ENCODE measurements at regions not wholly inside any gene's neighbourhood (a gene's known extent, or its start where the extent isn't known, plus 50 kb on each side); places are given as distances from the start of the nearest gene placed in this dataset.
"Not testable (repeated sequence)": the region's sequence is repeated elsewhere in the genome, so short reads cannot be mapped to it uniquely, and the experiment has no call there.

DNA sequence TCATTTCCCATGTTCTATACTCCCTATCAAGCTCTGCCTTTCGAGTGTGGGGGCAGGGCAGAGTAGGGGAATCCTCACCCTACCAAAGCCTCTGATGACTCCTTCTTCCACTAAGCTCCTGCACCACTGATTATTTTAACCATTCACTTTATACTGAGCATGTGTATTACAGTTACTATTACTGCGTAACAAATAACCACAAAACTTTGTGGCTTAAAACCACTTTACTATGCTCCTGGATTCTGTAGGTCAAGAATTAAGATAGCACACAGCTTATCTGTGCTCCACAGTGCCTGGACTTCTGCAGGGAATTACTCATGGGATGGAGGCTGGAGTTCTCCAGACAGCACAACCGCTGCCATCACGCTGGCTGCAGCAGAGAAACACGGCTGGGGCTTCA is 117.4 kb upstream of the DNAJC10 start:
- peaks cover 17% of the 10 kb centered on the region for H3K4me1 Mint-ChIP-seq
- peaks cover 2% of the 10 kb centered on the region for H3K27me3 Mint-ChIP-seq (ENCODE audit: low read depth)
- H3K27ac Mint-ChIP-seq: no peak overlapping the region
- no peaks in the 10 kb centered on the region for H3K36me3 Mint-ChIP-seq
- no peak for DNase-seq (ENCODE audit: low spot score in 2 of 2, unreplicated experiment in 2 of 2)
- TF ChIP-seq, protein P1, sequence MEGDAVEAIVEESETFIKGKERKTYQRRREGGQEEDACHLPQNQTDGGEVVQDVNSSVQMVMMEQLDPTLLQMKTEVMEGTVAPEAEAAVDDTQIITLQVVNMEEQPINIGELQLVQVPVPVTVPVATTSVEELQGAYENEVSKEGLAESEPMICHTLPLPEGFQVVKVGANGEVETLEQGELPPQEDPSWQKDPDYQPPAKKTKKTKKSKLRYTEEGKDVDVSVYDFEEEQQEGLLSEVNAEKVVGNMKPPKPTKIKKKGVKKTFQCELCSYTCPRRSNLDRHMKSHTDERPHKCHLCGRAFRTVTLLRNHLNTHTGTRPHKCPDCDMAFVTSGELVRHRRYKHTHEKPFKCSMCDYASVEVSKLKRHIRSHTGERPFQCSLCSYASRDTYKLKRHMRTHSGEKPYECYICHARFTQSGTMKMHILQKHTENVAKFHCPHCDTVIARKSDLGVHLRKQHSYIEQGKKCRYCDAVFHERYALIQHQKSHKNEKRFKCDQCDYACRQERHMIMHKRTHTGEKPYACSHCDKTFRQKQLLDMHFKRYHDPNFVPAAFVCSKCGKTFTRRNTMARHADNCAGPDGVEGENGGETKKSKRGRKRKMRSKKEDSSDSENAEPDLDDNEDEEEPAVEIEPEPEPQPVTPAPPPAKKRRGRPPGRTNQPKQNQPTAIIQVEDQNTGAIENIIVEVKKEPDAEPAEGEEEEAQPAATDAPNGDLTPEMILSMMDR (IDR thresholded peaks at IDR 0.05; ENCODE audit: unreplicated experiment): no peak
- no peaks in the 10 kb centered on the region for H3K9me3 Mint-ChIP-seq
- H3K4me3 Mint-ChIP-seq: no peak overlapping the region

DNA sequence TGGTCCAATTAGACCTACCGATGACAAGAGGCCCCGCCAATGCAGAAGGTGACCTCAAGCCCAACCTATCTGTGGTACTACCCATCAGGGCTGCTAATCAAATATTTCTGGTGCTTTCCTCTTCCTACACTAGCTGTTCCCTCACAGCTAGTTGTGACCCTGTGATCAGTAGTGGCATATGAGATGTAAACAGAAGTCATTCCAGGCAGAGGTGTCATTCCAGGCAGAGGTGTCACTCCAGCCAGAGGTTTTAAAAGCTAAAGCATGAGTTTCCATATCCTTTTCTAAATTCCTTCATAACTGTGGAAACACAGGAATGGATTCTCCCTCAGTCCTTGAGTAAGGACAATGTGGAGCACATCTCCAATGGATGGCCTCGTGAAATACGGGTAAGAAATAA is 110.9 kb upstream of the DNAJC10 start:
- no peaks in the 10 kb centered on the region for H3K27me3 Mint-ChIP-seq (ENCODE audit: low read depth)
- no peaks in the 10 kb centered on the region for H3K36me3 Mint-ChIP-seq
- H3K4me3 Mint-ChIP-seq: no peak overlapping the region
- TF ChIP-seq, protein P1 (IDR thresholded peaks at IDR 0.05; ENCODE audit: unreplicated experiment): no peak
- H3K4me1 Mint-ChIP-seq: no peaks in the 10 kb centered on the region
- H3K9me3 Mint-ChIP-seq: peaks cover 12% of the 10 kb centered on the region
- no peak overlapping the region for H3K27ac Mint-ChIP-seq
- no peak for DNase-seq (ENCODE audit: low spot score in 2 of 2, unreplicated experiment in 2 of 2)

DNA sequence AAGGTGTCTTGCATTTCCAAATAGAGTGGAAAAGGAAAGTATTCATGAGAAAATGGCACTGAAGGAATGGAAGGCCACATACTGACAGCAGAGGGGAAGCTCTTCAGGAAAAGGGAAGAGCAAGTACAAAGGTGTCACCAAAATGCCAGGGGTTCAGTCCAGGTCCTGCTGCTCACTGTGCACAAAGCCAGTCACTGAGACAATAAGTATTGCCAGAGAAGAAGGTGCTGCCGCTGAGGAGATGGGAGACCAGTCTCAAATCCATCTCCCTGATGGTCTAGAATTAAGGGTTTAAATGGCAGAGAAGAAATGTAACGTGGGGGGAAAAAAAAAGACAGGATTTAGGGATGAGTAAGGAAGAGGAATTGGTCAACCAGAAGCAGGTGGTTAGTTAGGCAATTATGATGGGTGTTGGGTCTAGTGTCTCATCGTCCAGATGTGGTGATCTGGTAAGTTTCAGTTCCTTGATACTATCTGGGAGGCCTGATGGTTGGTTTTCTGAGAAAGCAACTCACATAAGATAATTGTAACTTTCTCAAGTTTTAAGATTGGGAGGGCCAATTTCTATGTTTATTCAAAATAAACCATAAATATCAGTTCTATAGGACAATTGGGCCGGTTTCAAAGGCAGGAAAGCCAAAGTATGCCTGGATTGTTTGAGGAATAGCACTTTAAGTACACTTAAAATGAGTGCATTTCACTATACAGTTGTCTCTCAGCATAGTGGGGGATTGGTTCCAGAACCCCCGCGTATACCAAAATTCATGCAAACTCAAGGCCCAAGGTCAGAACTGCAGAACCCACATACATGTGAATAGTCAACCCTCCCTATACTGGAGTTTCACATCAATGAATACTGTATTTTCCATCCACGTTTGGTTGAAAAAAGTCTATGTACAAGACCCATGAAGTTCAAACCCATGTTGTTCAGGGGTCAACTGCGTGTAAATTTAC is 109.1 kb upstream of the DNAJC10 start:
- Mint-ChIP-seq H3K27ac (no peak overlapping the region), H3K4me3 (no peak overlapping the region), H3K9me3 (peaks cover 12% of the 10 kb centered on the region), H3K4me1 (no peaks in the 10 kb centered on the region), H3K27me3 (ENCODE audit: low read depth) (no peaks in the 10 kb centered on the region), H3K36me3 (no peaks in the 10 kb centered on the region)
- TF ChIP-seq, protein P1 (IDR thresholded peaks at IDR 0.05; ENCODE audit: unreplicated experiment): no peak
- DNase-seq (ENCODE audit: low spot score in 2 of 2, unreplicated experiment in 2 of 2): no peak

GRCh38 chr2:182608181-182608845 is 107.7 kb upstream of the DNAJC10 start:
- Mint-ChIP-seq H3K4me1 (no peaks in the 10 kb centered on the region), H3K9me3 (peaks cover 12% of the 10 kb centered on the region), H3K27ac (no peak overlapping the region), H3K36me3 (no peaks in the 10 kb centered on the region), H3K27me3 (ENCODE audit: low read depth) (no peaks in the 10 kb centered on the region), H3K4me3 (no peak overlapping the region)
- DNase-seq (ENCODE audit: low spot score in 2 of 2, unreplicated experiment in 2 of 2): no peak
- TF ChIP-seq, protein P1 (IDR thresholded peaks at IDR 0.05; ENCODE audit: unreplicated experiment): no peak

DNA sequence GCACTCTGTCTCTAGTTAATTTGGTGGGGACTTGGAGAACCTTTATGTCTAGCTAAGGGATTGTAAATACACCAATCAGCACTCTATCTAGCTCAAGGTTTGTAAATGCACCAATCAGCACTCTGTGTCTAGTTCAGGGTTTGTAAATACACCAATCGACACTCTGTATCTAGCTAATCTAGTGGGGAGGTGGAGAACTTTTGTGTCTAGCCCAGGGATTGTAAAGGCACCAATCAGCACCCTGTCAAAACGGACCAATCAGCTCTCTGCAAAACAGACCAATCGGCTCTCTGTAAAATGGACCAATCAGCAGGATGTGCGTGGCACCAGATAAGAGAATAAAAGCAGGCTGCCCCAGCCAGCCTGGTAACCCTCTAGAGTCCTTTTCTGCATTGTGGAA is 107.1 kb upstream of the DNAJC10 start:
- H3K9me3 Mint-ChIP-seq: peaks cover 12% of the 10 kb centered on the region
- DNase-seq (ENCODE audit: low spot score in 2 of 2, unreplicated experiment in 2 of 2); H3K4me3 Mint-ChIP-seq; H3K27me3 Mint-ChIP-seq (ENCODE audit: low read depth); H3K27ac Mint-ChIP-seq; H3K36me3 Mint-ChIP-seq; H3K4me1 Mint-ChIP-seq: not testable (repeated sequence)

GRCh38 chr2:182610231-182610630 is 105.8 kb upstream of the DNAJC10 start:
- Mint-ChIP-seq H3K36me3 (no peaks in the 10 kb centered on the region), H3K4me1 (no peaks in the 10 kb centered on the region), H3K27me3 (ENCODE audit: low read depth) (no peaks in the 10 kb centered on the region), H3K4me3 (no peak overlapping the region), H3K27ac (no peak overlapping the region), H3K9me3 (peaks cover 12% of the 10 kb centered on the region)
- no peak for DNase-seq (ENCODE audit: low spot score in 2 of 2, unreplicated experiment in 2 of 2)
- TF ChIP-seq, protein P1 (IDR thresholded peaks at IDR 0.05; ENCODE audit: unreplicated experiment): no peak
